Effector memory CD8-positive, alpha-beta T cell (primary cell): ENCODE measurements at regions not wholly inside any gene's neighbourhood (a gene's known extent, or its start where the extent isn't known, plus 50 kb on each side); places are given as distances from the start of the nearest gene placed in this dataset.

Experiments used
- ATAC-seq: fragments of 150-1000 bp; cut with Tn5 transposase; replicated peaks from 2 replicates; pipeline ENCODE4 v1.10.0; 2021; ENCODE audit warnings: mild to moderate bottlenecking, moderate library complexity
- DNase-seq, 3 experiments: peaks; one replicate each; pipeline ENCODE4 v3.0.0; 2021
- H3K27ac Mint-ChIP-seq, 2 donors: one replicate each; pipeline ENCODE4 v1.8.0; 2022; ENCODE audit warnings: mild to moderate bottlenecking in 2 of 2, mixed read lengths in 2 of 2, moderate library complexity in 2 of 2
- H3K27me3 Mint-ChIP-seq, 2 donors: one replicate each; pipeline ENCODE4 v1.8.0; 2022; ENCODE audit warnings: mixed read lengths in 2 of 2
- H3K36me3 Mint-ChIP-seq: one replicate; pipeline ENCODE4 v1.8.0; 2022; ENCODE audit warnings: mild to moderate bottlenecking, moderate library complexity, mixed read lengths; ENCODE audit not compliant: insufficient read depth
- H3K4me1 Mint-ChIP-seq, 2 donors: one replicate each; pipeline ENCODE4 v1.8.0; 2022; ENCODE audit warnings: low read depth in 2 of 2, mixed read lengths in 2 of 2
- H3K4me3 Mint-ChIP-seq, 2 donors: one replicate each; pipeline ENCODE4 v1.8.0; 2022; ENCODE audit warnings: mild to moderate bottlenecking in 2 of 2, mixed read lengths in 2 of 2, moderate library complexity in 2 of 2
- H3K9me3 Mint-ChIP-seq, 2 donors: one replicate each; pipeline ENCODE4 v1.8.0; 2022; ENCODE audit warnings: mixed read lengths in 2 of 2

DNA sequence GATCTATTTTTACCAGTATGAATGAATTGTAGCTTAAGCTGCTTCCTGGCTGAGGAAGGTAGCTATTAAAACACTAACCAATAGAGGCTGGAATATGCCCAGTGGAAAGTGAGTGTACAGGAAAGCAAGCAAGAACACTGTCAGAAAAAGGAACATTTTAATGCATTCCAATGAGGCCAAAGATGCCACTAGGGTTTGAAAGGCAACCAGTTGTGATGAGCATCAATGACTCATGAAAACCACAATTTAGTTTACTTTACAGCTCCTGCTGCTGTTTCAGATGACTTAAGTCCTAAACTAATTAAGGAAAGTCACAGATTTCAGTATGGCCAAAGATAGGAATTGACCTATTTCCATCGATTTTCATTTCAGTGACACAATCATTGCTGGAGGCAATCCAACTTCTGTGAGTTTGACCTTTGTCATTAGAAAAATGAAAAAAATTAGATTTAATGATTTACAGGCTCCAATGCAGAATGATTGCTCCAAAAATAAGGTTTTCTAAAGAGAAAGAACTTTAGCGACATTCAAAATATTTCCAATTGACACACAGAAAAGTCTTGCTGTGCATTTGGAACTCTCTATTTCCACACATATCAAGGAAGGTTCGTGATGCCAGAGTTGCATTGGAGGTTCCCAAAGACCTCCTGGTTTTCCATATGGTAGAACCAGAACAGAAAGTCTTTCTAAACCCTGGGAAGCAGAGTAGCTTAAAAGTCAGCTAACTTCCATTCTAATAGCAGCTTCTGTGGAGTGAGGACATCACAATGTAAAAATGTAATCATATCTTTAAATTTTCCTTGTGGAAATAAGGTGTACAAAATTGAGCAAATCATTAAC is 103.0 kb downstream of the SUCNR1 start:
- DNase-seq (no peak), ATAC-seq (no peak)
- H3K36me3 Mint-ChIP-seq: no peaks in the 10 kb centered on the region
- no peaks in the 10 kb centered on the region for H3K9me3 Mint-ChIP-seq
- H3K27ac Mint-ChIP-seq: no peak overlapping the region
- H3K4me3 Mint-ChIP-seq: no peak overlapping the region
- H3K27me3 Mint-ChIP-seq: peaks cover 12 to 21% of the 10 kb centered on the region in 2 donors
- H3K4me1 Mint-ChIP-seq: no peaks in the 10 kb centered on the region

DNA sequence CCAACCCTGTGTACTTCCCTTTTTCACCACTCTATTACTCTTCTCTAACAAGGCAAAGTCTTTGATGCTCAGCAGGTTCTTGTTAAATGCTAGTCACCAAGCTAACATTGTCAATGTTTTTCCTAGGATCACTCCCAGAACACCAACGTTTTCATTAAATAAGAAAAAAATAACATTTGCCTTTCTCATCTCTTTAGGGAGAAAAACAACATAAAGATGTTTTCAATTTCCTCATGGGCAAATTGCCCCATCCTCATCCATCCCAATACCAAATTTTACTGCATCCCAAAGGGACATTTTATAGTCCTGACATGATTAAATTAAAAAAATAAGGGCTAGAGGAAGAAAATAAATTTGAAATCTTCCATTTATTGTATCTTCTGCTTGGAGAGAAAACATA is 106.5 kb downstream of the SUCNR1 start:
- Mint-ChIP-seq H3K4me3 (no peak overlapping the region), H3K36me3 (peaks cover 3% of the 10 kb centered on the region), H3K27ac (no peak overlapping the region), H3K27me3 (peaks cover 12 to 27% of the 10 kb centered on the region in 2 donors), H3K4me1 (no peaks in the 10 kb centered on the region), H3K9me3 (peaks cover 0 to 4% of the 10 kb centered on the region in 2 donors)
- no peak for ATAC-seq
- no peak for DNase-seq

DNA sequence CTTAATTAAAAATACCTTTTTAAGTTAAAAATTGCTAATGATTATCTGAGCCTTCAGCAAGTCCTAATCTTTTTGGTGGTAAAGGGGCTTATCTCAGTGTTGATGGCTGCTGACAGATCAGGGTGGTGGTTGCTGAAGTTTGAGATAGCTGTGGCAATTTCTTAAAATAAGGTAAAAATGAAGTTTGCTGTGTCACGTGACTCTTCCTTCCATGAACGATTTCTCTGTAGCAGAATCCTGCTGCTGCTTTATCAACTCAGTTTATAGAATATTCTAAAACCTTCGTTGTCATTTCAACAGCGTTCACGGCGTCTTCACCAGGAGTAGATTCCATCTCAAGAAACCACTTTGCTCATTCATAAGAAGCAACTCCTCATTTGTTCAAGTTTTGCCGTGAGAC is 110.1 kb downstream of the SUCNR1 start:
- ATAC-seq: no peak
- no peak overlapping the region for H3K27ac Mint-ChIP-seq
- no peak overlapping the region for H3K4me3 Mint-ChIP-seq
- H3K4me1 Mint-ChIP-seq: peaks cover 0 to 2% of the 10 kb centered on the region in 2 donors
- H3K36me3 Mint-ChIP-seq: peaks cover 3% of the 10 kb centered on the region
- peaks cover 0 to 4% of the 10 kb centered on the region in 2 donors for H3K9me3 Mint-ChIP-seq
- peaks cover 6 to 15% of the 10 kb centered on the region in 2 donors for H3K27me3 Mint-ChIP-seq
- DNase-seq: no peak

DNA sequence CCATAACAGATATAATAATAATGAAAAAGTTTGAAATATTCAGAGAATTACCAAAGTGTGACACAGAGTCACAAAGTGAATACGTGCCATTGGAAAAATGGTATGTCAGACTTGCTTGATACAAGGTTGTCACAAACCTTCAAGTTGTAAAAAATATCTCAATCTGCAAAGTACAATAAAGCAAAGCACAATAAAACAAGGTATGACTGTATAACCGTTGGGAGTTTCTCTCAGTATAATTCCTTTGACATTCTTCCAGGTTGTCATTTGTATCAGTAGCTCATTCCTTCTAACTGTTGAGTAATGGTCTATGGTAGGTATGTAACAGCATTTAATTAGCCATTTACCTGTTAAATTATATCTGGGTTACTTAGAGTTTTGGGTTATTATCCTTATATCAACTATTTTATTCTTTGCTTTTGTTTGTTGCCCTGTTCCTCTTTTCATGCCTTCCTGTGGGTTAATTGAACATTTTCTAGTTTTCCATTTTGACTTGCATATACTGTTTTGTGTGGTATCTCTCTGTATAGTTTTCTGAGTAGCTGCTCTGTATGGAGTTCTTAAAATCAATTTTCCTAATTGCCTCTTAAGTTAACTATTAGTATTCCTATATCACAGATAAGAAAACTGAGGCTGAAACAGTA is 112.5 kb downstream of the SUCNR1 start:
- no peak overlapping the region for H3K27ac Mint-ChIP-seq
- peaks cover 0 to 4% of the 10 kb centered on the region in 2 donors for H3K9me3 Mint-ChIP-seq

GRCh38 chr3:151987893-151988292 is 114.5 kb downstream of the SUCNR1 start:
- no peaks in the 10 kb centered on the region for H3K36me3 Mint-ChIP-seq
- no peaks in the 10 kb centered on the region for H3K9me3 Mint-ChIP-seq
- H3K4me1 Mint-ChIP-seq: peaks cover 0 to 2% of the 10 kb centered on the region in 2 donors
- H3K27ac Mint-ChIP-seq: no peak overlapping the region
- H3K4me3 Mint-ChIP-seq: no peak overlapping the region
- ATAC-seq (no peak), DNase-seq (no peak)
- peaks cover 0 to 10% of the 10 kb centered on the region in 2 donors for H3K27me3 Mint-ChIP-seq

More for the DNA sequence above, 112.5 kb downstream of the SUCNR1 start:
- ATAC-seq: no peak
- Mint-ChIP-seq H3K4me3 (no peak overlapping the region), H3K4me1 (peaks cover 0 to 2% of the 10 kb centered on the region in 2 donors), H3K36me3 (peaks cover 3% of the 10 kb centered on the region), H3K27me3 (peaks cover 0 to 20% of the 10 kb centered on the region in 2 donors)
- no peak for DNase-seq

GRCh38 chr3:151989621-151990020 is 116.2 kb downstream of the SUCNR1 start:
- ATAC-seq (no peak), DNase-seq (no peak)
- H3K36me3 Mint-ChIP-seq: no peaks in the 10 kb centered on the region
- peaks cover 0 to 10% of the 10 kb centered on the region in 2 donors for H3K27me3 Mint-ChIP-seq
- no peak overlapping the region for H3K4me3 Mint-ChIP-seq
- H3K27ac Mint-ChIP-seq: no peak overlapping the region
- no peaks in the 10 kb centered on the region for H3K9me3 Mint-ChIP-seq
- peaks cover 0 to 2% of the 10 kb centered on the region in 2 donors for H3K4me1 Mint-ChIP-seq

DNA sequence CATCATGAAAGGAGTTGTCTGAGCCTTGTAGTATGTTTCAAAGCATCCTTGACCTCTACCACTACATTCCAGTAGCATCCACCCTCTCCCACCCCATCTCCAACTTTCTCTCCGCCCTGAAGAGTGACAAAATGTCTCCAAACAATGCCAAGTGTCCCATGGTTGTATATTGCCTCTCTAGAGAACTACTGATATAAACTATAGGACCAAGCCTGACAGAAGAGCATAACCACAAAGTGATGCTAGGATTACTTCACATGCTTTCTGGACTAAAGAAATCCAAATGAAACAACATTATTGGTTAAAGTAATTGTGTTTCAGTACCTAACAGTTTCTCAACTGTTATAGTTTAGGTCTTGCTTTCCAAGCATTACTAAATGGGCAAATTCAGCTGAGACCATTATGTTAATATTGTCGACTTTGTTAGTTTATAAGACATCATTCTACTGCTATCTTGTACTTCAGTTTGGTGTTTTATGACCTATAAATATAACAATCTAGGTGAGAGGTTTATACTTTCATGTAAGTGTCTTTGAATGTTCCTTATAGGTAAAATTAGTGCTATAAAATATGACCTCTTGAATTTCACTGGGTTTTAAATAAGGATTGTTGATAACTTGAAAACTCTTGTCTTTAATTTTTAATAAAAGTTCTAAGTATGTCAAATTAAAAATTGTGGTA is 117.4 kb downstream of the SUCNR1 start:
- no peak overlapping the region for H3K4me3 Mint-ChIP-seq
- H3K27me3 Mint-ChIP-seq: peaks cover 0 to 10% of the 10 kb centered on the region in 2 donors
- H3K27ac Mint-ChIP-seq: no peak overlapping the region
- no peak for ATAC-seq
- H3K9me3 Mint-ChIP-seq: no peaks in the 10 kb centered on the region
- no peak for DNase-seq
- no peaks in the 10 kb centered on the region for H3K36me3 Mint-ChIP-seq
- H3K4me1 Mint-ChIP-seq: peaks cover 0 to 2% of the 10 kb centered on the region in 2 donors

- no peak for DNase-seq
- Mint-ChIP-seq H3K36me3 (no peaks in the 10 kb centered on the region), H3K4me1 (no peaks in the 10 kb centered on the region), H3K9me3 (no peaks in the 10 kb centered on the region), H3K27me3 (peaks cover 0 to 10% of the 10 kb centered on the region in 2 donors), H3K27ac (no peak overlapping the region), H3K4me3 (no peak overlapping the region)
- no peak for ATAC-seq
Observed at GRCh38 chr3:151992326-151993041, 119.0 kb downstream of the SUCNR1 start.

DNA sequence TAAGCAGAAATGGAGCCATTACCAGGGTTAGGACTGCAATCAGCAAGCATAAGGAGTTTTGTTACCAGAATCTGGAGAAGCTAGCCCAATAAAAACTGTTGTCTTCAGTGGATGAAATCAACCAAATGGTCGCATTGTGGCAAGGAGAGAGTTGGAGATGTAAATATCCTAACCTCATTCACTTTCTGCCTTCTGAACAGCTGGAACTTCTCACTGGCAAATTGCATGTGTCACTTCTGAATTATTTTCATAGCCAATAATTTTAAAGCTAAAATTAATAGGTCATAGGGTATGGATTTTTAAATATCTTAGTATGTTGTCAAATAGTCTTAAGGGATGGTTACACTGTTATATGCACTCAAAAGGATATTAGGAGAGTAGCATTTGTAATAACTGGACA is 121.6 kb downstream of the SUCNR1 start:
- DNase-seq: no peak
- peaks cover 6 to 16% of the 10 kb centered on the region in 2 donors for H3K27me3 Mint-ChIP-seq
- H3K36me3 Mint-ChIP-seq: peaks cover 3% of the 10 kb centered on the region
- no peak for ATAC-seq
- no peaks in the 10 kb centered on the region for H3K9me3 Mint-ChIP-seq
- H3K4me3 Mint-ChIP-seq: no peak overlapping the region
- H3K27ac Mint-ChIP-seq: no peak overlapping the region
- no peaks in the 10 kb centered on the region for H3K4me1 Mint-ChIP-seq

- H3K9me3 Mint-ChIP-seq: no peaks in the 10 kb centered on the region
Observed at GRCh38 chr3:151998744-151999143, 125.3 kb downstream of the SUCNR1 start.

DNA sequence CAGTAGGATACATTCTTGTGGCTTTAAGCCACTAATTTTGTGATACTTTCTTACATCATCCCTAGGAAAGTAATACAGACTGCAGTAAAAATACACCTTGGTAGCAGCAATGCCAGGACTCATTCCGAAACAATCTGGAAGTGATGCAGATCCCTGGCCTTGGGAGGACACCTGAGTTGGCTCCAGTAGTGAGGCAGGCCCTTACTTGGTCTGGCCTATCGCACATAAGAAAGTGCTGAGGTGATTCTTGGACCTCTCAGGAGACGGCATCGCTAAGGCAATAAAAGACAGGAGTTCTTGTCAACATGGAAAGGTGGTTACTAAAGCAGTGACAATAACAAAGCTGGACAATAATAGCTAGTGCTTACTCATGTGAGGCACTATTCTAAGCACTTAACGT is 126.5 kb downstream of the SUCNR1 start:
- ATAC-seq: no peak

More at GRCh38 chr3:151998744-151999143, 125.3 kb downstream of the SUCNR1 start:
- Mint-ChIP-seq H3K27me3 (peaks cover 6 to 8% of the 10 kb centered on the region in 2 donors), H3K4me1 (no peaks in the 10 kb centered on the region), H3K36me3 (peaks cover 3% of the 10 kb centered on the region), H3K4me3 (no peak overlapping the region), H3K27ac (no peak overlapping the region)
- ATAC-seq (no peak), DNase-seq (no peak)

DNA sequence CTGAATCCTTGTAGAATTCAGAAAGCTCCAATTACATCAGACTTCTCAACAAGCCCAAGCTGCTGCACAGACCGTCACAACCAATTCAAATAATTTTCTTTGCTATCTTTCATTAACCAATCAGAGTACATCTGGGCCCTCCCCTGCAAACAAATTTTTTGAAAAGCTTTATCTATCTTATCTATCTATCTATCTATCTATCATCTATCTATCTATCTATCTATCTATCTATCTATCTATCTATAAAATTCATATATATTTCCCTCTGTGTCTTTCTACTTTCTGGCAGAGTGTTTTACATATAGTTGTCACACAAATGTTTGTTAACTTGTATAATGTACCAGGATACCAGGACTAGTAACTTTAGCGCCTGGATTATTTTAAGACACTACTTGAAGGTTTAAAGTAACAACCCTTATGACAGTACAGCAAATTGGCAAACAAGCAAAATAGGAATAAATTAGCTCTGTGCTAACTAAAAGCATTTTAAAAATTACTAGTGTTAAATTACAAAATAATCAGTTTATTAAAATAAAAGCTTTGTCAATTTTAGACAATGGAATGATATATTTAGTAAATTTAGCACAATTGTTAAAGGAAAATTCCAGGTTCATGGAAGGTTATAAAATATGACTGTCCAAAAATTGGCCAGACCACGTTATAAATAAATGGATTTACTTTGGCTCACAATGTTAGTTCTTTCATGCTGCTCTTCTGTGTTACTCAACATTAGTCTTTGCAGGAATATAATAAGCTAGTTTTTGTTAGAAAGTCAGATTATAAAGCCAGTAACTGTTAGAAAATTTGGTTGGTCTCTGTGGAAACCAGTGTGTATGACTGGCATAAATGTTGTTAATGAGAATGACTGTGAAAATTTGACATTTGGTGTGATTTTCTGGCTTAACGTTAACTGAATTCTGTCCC is 138.6 kb downstream of the SUCNR1 start:
- Mint-ChIP-seq H3K27me3 (peaks cover 0 to 4% of the 10 kb centered on the region in 2 donors), H3K27ac (no peak overlapping the region)
- DNase-seq: no peak

More for the DNA sequence above, 126.5 kb downstream of the SUCNR1 start:
- Mint-ChIP-seq H3K9me3 (no peaks in the 10 kb centered on the region), H3K4me1 (no peaks in the 10 kb centered on the region), H3K4me3 (no peak overlapping the region), H3K36me3 (peaks cover 3% of the 10 kb centered on the region), H3K27me3 (peaks cover 8 to 12% of the 10 kb centered on the region in 2 donors), H3K27ac (no peak overlapping the region)
- DNase-seq: no peak

More for the DNA sequence above, 138.6 kb downstream of the SUCNR1 start:
- H3K4me3 Mint-ChIP-seq: no peak overlapping the region
- no peaks in the 10 kb centered on the region for H3K4me1 Mint-ChIP-seq
- no peak for ATAC-seq
- H3K9me3 Mint-ChIP-seq: no peaks in the 10 kb centered on the region
- no peaks in the 10 kb centered on the region for H3K36me3 Mint-ChIP-seq
